ENCODE measurements at regions not wholly inside any gene's neighbourhood (a gene's known extent, or its start where the extent isn't known, plus 50 kb on each side); places are given as distances from the start of the nearest gene placed in this dataset.

DNA sequence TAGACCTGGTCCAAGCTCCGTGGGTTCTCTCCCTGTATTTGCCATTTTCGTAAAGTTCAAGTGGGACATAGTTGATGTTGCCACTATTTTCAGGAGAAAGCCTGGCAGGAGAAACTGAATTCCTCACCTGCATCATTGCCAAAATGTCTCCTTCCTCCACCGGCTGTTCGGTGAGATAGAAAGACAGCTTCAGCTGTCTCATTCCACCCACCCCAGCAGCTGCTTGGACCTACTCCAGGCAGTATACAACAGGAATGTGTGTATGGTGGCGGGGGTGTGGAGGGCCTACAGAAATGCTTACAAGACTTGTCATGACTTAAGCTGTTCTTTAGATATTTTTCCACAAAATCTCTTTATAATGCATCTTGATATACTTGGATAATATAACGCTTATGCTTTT, 132.7 kb upstream of the RAP2B start:
- DNase-seq (ENCODE audit: low read depth) = no peak

GRCh38 chr3:153032891-153033290, 129.1 kb upstream of the RAP2B start:
- DNase-seq (ENCODE audit: low read depth) = no peak

GRCh38 chr3:153036846-153037245, 125.2 kb upstream of the RAP2B start:
- no peak for DNase-seq (ENCODE audit: low read depth)

DNA sequence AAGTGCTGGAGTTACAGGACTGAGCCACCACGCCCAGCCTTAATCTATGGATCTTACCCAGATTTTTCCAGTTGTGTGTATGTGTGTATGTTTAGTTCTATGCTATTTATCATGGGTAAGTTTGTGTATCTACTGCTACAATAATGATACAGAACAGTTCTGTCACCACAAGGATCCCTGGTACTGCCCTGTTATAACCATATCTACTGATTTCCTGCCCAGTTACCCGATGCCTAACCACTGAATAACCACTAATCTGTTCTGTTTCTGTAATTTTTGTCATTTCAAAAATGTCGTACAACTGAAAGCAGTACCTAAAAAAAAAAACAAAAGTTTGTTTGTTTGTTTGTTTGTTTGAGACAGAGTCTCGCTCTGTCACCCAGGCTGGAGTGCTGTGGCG, 123.7 kb upstream of the RAP2B start:
- no peak for DNase-seq (ENCODE audit: low read depth)

DNA sequence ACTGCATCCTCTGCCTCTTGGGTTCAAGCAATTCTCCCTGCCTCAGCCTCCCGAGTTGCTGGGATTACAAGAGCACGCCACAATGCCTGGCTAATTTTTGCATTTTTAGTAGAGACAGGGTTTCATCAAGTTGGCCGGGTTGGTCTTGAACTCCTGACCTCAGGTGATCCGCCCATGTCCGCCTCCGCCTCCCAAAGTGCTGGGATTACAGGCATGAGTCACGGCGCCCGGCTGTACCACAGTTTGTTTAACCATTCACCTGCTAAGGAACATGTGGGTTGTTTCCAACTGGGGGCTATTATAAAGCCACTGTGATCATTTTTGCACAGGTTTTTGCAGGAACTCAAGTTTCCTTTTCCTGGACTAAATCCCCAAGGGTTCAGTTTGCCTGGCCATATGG, 123.2 kb upstream of the RAP2B start:
- DNase-seq (ENCODE audit: low read depth) = no peak

DNA sequence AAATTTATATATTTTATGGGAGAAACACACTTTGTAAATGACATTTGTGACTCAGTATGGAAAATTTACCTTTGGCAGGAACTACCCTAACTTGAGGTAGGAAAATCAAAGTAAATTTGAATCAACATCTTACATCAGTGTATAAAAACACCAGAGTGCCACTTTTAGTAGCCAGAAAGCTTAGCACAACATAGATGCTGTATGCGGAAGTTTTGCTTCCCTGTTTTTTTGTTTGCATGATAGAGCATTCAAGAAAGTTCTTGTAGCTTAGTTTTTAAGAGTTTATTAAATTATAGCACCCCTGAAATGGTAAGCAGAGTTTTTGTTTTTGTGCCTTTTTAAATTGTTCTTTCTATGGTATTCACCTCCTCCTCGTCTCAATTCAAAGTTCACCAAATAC, 120.8 kb upstream of the RAP2B start:
- no peak for DNase-seq (ENCODE audit: low read depth)

DNA sequence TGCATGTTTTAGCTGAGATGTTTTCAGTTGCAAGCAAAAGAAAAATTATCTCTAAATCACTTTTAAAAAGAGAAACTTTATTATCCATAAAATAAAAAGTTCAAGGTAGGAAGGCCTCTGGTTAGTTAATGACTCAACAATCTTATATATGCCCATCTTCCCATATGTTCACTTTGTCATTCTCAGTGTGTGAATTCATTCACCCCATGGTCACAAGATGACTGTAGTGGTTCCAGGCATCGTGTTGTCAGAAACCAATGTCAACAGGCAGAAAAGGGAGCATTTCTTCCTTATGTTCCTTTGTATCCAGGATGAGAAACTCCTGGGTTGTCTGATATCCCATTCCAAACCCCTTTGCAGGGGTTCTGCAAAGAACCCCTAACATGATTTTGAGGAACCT, 119.9 kb upstream of the RAP2B start:
- no peak for DNase-seq (ENCODE audit: low read depth)

DNA sequence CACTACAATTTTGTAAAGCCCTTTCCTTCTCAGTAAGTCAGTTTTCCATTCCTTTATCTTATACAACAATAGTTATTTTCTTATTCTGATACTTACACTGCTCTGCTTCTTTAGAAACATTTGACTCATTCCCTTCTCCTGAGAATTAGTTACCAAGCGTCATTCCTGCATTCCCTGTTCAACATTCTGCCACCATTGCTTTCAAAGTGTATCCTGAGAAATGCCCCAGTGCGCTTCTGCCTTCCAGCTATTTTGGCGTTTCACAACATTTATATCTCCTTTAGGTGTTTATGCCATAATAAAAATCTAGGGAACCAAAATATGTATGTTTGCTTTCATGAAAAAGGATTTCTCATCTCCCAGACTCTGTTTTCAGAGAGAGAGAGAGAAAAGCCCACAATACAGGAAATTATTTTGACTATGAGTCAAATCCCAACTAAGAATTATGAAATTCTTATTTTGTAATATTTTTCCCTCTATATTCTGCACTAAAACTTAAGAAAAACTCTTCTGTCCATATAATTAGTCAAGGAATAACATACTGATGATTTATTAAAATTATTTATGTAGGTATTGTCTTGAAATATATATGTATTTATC, 118.2 kb upstream of the RAP2B start:
- peak; percentile 67 for DNase-seq (ENCODE audit: low read depth)

DNA sequence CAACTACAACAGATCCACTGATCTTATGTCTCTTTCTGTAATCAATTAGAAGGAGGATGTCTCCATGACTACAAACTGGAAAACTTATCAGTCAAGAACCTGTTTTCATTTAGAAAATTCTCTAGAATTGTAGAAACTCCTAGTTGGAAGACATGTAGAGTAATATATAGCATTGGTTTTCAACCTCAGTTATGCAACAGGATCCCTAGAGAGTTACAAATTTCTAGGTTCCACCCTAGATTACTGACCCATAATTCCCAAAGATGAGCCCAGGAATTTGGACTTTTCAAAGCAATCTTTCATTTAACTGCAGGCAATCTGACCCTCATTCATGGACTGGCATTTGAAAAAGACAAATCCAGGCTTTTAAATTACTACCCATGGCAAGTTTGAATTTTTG, 116.9 kb upstream of the RAP2B start:
- no peak for DNase-seq (ENCODE audit: low read depth)

GRCh38 chr3:153050978-153051377, 111.0 kb upstream of the RAP2B start:
- no peak for DNase-seq (ENCODE audit: low read depth)

DNA sequence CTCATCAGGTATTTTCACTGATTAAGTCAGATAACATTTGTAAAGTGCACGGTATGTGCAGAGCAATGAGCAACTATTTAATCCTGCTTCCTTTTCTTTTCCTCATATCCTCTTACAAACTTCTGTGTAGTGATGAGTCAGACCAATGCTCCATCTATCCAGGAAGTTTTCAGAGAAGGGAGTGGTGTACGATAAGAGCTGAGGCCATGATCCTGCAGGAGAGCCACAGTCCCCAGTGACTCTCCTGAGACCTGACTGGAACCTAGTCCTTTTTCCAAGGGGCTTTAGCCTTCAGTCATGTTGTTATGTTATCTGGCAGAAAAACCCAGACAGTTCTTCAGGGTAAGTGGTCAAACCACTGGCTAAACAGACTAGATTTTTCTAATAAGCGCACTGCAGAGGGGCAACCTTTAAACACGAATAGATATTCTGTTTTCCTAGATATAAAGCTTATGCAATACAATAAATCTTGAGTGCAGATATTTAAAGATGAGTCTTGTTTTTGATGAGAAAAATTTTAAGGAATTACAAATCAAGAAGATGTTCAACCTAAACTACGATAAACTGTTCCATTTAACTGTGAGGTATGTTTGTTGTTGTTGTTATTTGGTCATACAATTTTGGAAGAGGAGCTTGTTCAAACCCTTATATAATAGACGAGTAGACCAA, 110.5 kb upstream of the RAP2B start:
- DNase-seq (ENCODE audit: low read depth) = peak; percentile 70

DNA sequence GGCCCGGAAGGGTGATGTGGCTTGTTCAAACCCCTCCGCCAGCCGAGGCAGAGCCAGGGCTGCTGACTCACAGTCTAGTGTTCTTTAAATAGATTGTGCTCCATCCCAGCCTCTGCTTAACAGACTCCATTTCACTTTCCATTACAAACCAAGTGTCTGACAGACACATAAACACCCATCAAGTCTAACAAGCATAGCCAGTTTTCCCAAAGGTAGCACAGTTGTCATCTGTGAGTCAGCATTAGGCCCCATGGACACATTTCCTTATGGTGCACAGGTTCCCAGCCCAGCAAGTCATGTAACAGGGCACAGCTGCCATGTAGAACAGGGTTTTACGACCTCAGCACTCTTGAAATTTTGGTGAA, 109.9 kb upstream of the RAP2B start:
- peak; percentile 49 for DNase-seq (ENCODE audit: low read depth)

GRCh38 chr3:153055217-153055616, 106.8 kb upstream of the RAP2B start:
- DNase-seq (ENCODE audit: low read depth) = no peak

DNA sequence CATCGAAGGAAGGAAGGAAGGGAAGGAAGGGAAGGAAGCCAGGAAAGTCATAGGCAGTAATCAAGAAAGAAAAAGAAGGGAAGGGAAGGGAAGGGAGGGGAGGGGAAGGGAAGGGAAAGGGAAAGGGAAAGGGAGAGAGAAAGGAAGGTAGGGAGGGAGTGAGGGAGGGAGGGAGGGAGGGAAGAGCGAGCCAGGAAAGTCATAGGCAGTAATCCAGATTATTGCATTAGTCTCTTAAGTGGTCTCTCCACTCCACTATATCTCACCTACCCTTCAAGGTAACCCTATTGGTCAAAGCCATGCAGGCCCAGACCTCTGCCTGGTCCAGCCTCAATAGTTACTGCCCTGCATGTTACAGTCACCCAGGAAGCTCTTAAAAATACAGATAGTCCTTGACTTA, 106.2 kb upstream of the RAP2B start:
- no peak for DNase-seq (ENCODE audit: low read depth)

- DNase-seq (ENCODE audit: low read depth) = peak; percentile 72
Measured at GRCh38 chr3:153058031-153058688, 103.9 kb upstream of the RAP2B start.

DNA sequence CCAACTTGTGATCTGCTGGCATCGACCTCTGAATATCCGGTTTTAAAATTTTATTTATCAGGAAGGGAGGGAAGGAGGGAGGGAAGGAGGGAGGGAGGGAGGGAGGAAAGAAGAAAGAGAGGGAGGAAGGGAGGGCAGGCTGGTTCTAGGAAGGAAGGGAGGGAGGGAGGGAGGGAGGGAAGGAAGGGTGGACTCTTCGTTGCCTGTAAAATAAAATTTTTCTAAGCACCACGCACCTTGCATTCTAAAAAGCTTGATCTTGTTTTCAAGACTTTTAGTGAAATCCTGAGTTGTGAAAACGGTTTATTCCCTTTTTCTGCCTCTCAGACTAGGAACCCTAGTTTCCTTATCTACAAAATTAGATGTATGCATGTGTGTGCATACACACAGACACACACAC, 101.7 kb upstream of the RAP2B start:
- no peak for DNase-seq (ENCODE audit: low read depth)

DNA sequence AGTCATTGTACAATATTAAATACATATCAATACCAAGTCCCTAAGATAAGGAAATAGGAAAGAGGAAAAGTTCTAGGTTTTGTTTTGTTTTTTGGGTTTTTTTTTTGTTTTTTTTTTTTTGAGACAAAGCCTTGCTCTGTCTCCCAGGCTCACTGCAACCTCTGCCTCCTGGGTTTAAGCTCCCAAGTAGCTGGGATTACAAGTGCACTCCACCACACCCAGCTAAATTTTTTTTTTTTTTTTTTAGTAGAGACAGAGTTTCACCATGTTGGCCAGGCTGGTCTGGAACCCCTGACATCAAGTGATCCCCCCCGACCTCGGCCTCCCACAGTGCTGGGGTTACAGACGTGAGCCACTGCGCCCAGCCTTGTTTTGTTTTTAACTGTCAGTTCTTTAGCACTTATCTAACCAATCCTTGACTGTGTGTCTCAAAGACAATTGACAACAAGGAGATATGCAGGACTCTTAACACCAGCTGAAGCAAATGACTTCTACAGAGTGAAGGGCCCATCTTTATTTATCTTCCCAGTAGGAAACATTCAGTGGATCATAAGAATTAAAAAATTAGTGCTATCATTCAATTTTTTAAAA, 100.0 kb upstream of the RAP2B start:
- DNase-seq (ENCODE audit: low read depth) = no peak

- DNase-seq (ENCODE audit: low read depth) = no peak
Measured at GRCh38 chr3:153063337-153063736, 98.7 kb upstream of the RAP2B start.

GRCh38 chr3:153066983-153067382, 95.0 kb upstream of the RAP2B start:
- DNase-seq (ENCODE audit: low read depth) = no peak

- peak; percentile 34 for DNase-seq (ENCODE audit: low read depth)
Measured at GRCh38 chr3:153069598-153070510, 92.2 kb upstream of the RAP2B start.

GRCh38 chr3:153070511-153070868, 91.5 kb upstream of the RAP2B start:
- DNase-seq (ENCODE audit: low read depth) = no peak

DNA sequence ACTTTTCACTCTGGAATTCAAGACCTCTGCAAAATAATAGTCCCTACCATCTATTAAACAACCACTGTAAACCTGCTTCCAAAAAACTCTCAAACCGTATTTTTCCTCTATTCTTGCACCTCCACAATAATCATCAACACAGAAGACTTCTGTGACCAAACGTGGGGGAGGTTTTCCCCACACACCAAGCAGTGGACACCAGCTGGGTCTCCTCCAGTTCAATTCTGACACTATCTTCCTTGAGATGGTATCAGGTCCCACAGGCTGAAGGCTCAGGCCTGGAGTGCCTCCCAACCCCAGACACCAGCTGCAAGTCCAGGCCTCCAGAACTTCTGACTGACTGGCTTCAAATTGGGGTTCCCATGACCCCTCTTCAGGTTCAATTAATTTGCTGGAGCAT, 89.6 kb upstream of the RAP2B start:
- no peak for DNase-seq (ENCODE audit: low read depth)
